ENCODE measurements at regions not wholly inside any gene's neighbourhood (a gene's known extent, or its start where the extent isn't known, plus 50 kb on each side); places are given as distances from the start of the nearest gene placed in this dataset.

DNA sequence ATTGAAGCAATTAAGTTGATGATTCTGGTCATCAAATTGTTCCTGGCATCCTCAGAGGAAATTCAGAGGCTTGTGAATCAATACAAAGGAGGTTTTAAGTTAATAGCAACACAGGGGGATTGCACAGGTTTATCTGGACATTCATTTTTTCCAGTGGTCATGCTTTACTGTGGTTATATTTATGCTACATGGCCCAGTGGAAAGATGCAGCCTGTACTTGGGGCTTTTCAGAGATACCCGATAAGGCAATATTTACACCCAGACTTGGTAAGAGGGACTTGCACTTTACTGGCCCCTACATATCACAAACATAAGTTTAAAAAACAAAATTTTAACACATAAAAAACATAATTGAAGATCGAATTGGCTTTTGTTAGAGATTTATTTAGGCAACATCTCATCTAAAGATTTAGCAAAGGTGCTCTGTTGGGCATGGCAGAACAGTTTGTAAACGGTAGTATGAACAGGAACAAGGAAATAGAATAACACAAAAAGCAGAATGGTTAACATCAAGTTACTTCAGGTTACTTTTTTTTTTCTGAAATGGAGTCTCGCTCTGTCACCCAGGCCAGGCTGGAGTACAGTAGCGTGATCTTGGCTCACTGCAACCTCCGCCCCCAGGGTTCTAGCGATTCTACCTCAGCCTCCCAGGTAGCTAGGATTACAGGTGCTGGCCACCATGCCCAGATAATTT, 49.7 kb upstream of the GLDC start:
- Histone ChIP-seq H3K27ac (ENCODE audit: low read depth in 1 of 2, low read length in 1 of 2) (no peak overlapping the region), H3K9ac (ENCODE audit: insufficient read depth in 1 of 2, low read length in 2 of 2) (no peak overlapping the region), H3K27me3 (ENCODE audit: control insufficient read depth in 3 of 3, insufficient read depth in 3 of 3, low read length in 2 of 3) (no peaks in the 10 kb centered on the region), H3K9me3 (ENCODE audit: control insufficient read depth in 4 of 4, insufficient read depth in 3 of 4, low read length in 3 of 4) (no peaks in the 10 kb centered on the region), H3K4me1 (ENCODE audit: control insufficient read depth in 5 of 5, insufficient read depth in 5 of 5, low read length in 5 of 5) (no peaks in the 10 kb centered on the region), H3K36me3 (ENCODE audit: control insufficient read depth in 4 of 4, insufficient read depth in 4 of 4, low read length in 4 of 4) (no peaks in the 10 kb centered on the region), H3K4me3 (no peak overlapping the region)
- 89 to 93% methylated on average over 7 of the region's 7 CpGs for WGBS, 2 donors
- TF ChIP-seq, protein P1, sequence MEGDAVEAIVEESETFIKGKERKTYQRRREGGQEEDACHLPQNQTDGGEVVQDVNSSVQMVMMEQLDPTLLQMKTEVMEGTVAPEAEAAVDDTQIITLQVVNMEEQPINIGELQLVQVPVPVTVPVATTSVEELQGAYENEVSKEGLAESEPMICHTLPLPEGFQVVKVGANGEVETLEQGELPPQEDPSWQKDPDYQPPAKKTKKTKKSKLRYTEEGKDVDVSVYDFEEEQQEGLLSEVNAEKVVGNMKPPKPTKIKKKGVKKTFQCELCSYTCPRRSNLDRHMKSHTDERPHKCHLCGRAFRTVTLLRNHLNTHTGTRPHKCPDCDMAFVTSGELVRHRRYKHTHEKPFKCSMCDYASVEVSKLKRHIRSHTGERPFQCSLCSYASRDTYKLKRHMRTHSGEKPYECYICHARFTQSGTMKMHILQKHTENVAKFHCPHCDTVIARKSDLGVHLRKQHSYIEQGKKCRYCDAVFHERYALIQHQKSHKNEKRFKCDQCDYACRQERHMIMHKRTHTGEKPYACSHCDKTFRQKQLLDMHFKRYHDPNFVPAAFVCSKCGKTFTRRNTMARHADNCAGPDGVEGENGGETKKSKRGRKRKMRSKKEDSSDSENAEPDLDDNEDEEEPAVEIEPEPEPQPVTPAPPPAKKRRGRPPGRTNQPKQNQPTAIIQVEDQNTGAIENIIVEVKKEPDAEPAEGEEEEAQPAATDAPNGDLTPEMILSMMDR (IDR thresholded peaks at IDR 0.05; ENCODE audit: control extremely low read depth, extremely low read depth) = no peak
- no peak for ATAC-seq (ENCODE audit: insufficient read depth, low FRiP score)
- no peak for DNase-seq
